ENCODE measurements at regions not wholly inside any gene's neighbourhood (a gene's known extent, or its start where the extent isn't known, plus 50 kb on each side); places are given as distances from the start of the nearest gene placed in this dataset.

- DNase-seq = no peak
Measured at GRCh38 chr2:2547911-2548310, 216.8 kb upstream of the MYT1L start.

GRCh38 chr2:2547451-2547850 is 216.4 kb upstream of the MYT1L start:
- DNase-seq = no peak

GRCh38 chr2:2546046-2546445 is 215.0 kb upstream of the MYT1L start:
- DNase-seq = no peak

- DNase-seq = no peak
Measured at GRCh38 chr2:2542966-2543611, 212.0 kb upstream of the MYT1L start.

GRCh38 chr2:2542316-2542715 is 211.2 kb upstream of the MYT1L start:
- no peak for DNase-seq

GRCh38 chr2:2540406-2540805 is 209.3 kb upstream of the MYT1L start:
- DNase-seq = no peak

- no peak for DNase-seq
Measured at GRCh38 chr2:2536416-2537056, 205.5 kb upstream of the MYT1L start.

GRCh38 chr2:2530334-2530733 is 199.3 kb upstream of the MYT1L start:
- no peak for DNase-seq

GRCh38 chr2:2528846-2529245 is 197.8 kb upstream of the MYT1L start:
- DNase-seq = no peak

- DNase-seq = no peak
Measured at GRCh38 chr2:2527148-2527547, 196.1 kb upstream of the MYT1L start.

- DNase-seq = no peak
Measured at GRCh38 chr2:2524348-2524941, 193.4 kb upstream of the MYT1L start.

- DNase-seq = no peak
Measured at GRCh38 chr2:2523461-2524347, 192.6 kb upstream of the MYT1L start.

GRCh38 chr2:2520401-2520811 is 189.3 kb upstream of the MYT1L start:
- DNase-seq = no peak

- no peak for DNase-seq
Measured at GRCh38 chr2:2519381-2519780, 188.3 kb upstream of the MYT1L start.

- no peak for DNase-seq
Measured at GRCh38 chr2:2517399-2517798, 186.3 kb upstream of the MYT1L start.

GRCh38 chr2:2516386-2516785 is 185.3 kb upstream of the MYT1L start:
- no peak for DNase-seq

- no peak for DNase-seq
Measured at GRCh38 chr2:2512931-2513330, 181.9 kb upstream of the MYT1L start.

- DNase-seq = no peak
Measured at GRCh38 chr2:2507417-2507997, 176.4 kb upstream of the MYT1L start.

GRCh38 chr2:2506536-2506935 is 175.5 kb upstream of the MYT1L start:
- DNase-seq = no peak

- no peak for DNase-seq
Measured at GRCh38 chr2:2505604-2506003, 174.5 kb upstream of the MYT1L start.

- DNase-seq = no peak
Measured at GRCh38 chr2:2503864-2504418, 172.9 kb upstream of the MYT1L start.

GRCh38 chr2:2502201-2502549 is 171.1 kb upstream of the MYT1L start:
- DNase-seq = no peak

All from CD4-positive, alpha-beta T cell treated with Interleukin-12 subunit alpha and Interleukin-12 subunit beta, for 1 hour (primary cell).